Right atrium auricular region (tissue), 2 donors: ENCODE measurements at regions not wholly inside any gene's neighbourhood (a gene's known extent, or its start where the extent isn't known, plus 50 kb on each side); places are given as distances from the start of the nearest gene placed in this dataset.

Experiments
- DNase-seq: peaks from one replicate; pipeline ENCODE4 v3.0.0-alpha.2; 2019; ENCODE audit warnings: low spot score
- H3K27ac ChIP-seq, 2 donors: fragments of 200-600 bp; sonication (generic); 1 replicate in 1 of 2; 2 replicates in 1 of 2; pipeline ENCODE4 v1.5.1; 2016 to 2019
- H3K27me3 ChIP-seq, 2 donors: fragments of 200-600 bp; sonication (generic); one replicate each; pipeline versions ENCODE4 v1.5.1 to v1.6.0; 2017 to 2019
- H3K36me3 ChIP-seq: fragments of 200-600 bp; sonication (generic); one replicate; pipeline ENCODE4 v1.5.1; 2016
- H3K4me1 ChIP-seq, 2 donors: fragments of 200-600 bp; sonication (generic); one replicate each; pipeline versions ENCODE4 v1.5.1 to v1.6.0; 2017 to 2019
- H3K4me3 ChIP-seq, 2 donors: fragments of 200-600 bp; sonication (generic); 1 replicate in 1 of 2; 2 replicates in 1 of 2; pipeline ENCODE4 v1.5.1; 2017 to 2019; ENCODE audit warnings: mild to moderate bottlenecking in 1 of 2, moderate library complexity in 1 of 2
- H3K9me3 ChIP-seq, 2 donors: fragments of 200-600 bp; sonication (generic); one replicate each; pipeline ENCODE4 v1.5.1; 2019
- CTCF ChIP-seq, 2 donors: fragments of 200-600 bp; sonication (generic); IDR thresholded peaks; one replicate each; pipeline ENCODE4 v1.5.1; 2019; ENCODE audit warnings: antibody characterized with exemption in 2 of 2

GRCh38 chr20:59421089-59421488 lies 120.7 kb downstream of the EDN3 start:
- H3K4me3 ChIP-seq, result no peak overlapping the region

GRCh38 chr20:59421920-59422637 lies 121.7 kb downstream of the EDN3 start:
- no peak for TF ChIP-seq CTCF (IDR thresholded peaks at IDR 0.05)
- Histone ChIP-seq H3K27me3 (no peaks in the 10 kb centered on the region), H3K4me3 (no peak overlapping the region), H3K9me3 (no peaks in the 10 kb centered on the region), H3K27ac (no peak overlapping the region), H3K36me3 (no peaks in the 10 kb centered on the region), H3K4me1 (no peaks in the 10 kb centered on the region)
- DNase-seq, result no peak

More at GRCh38 chr20:59421089-59421488, 120.7 kb downstream of the EDN3 start:
- DNase-seq, result no peak
- no peaks in the 10 kb centered on the region for H3K27me3 ChIP-seq
- no peaks in the 10 kb centered on the region for H3K4me1 ChIP-seq
- H3K9me3 ChIP-seq, result no peaks in the 10 kb centered on the region
- TF ChIP-seq CTCF (IDR thresholded peaks at IDR 0.05), result no peak
- no peak overlapping the region for H3K27ac ChIP-seq
- no peaks in the 10 kb centered on the region for H3K36me3 ChIP-seq

GRCh38 chr20:59422872-59423544 lies 122.6 kb downstream of the EDN3 start:
- no peaks in the 10 kb centered on the region for H3K27me3 ChIP-seq
- no peak overlapping the region for H3K27ac ChIP-seq
- DNase-seq, result no peak
- H3K4me3 ChIP-seq, result no peak overlapping the region
- no peaks in the 10 kb centered on the region for H3K36me3 ChIP-seq
- no peaks in the 10 kb centered on the region for H3K9me3 ChIP-seq
- no peak for TF ChIP-seq CTCF (IDR thresholded peaks at IDR 0.05)
- H3K4me1 ChIP-seq, result no peaks in the 10 kb centered on the region

- DNase-seq, result no peak
- Histone ChIP-seq H3K27me3 (no peaks in the 10 kb centered on the region), H3K27ac (no peak overlapping the region), H3K4me3 (no peak overlapping the region), H3K36me3 (no peaks in the 10 kb centered on the region), H3K9me3 (no peaks in the 10 kb centered on the region), H3K4me1 (no peaks in the 10 kb centered on the region)
- TF ChIP-seq CTCF (IDR thresholded peaks at IDR 0.05), result no peak
Measured at GRCh38 chr20:59424976-59425375, 124.6 kb downstream of the EDN3 start.

- Histone ChIP-seq H3K36me3 (no peaks in the 10 kb centered on the region), H3K9me3 (no peaks in the 10 kb centered on the region), H3K27me3 (no peaks in the 10 kb centered on the region), H3K4me3 (no peak overlapping the region), H3K27ac (no peak overlapping the region), H3K4me1 (no peaks in the 10 kb centered on the region)
- no peak for TF ChIP-seq CTCF (IDR thresholded peaks at IDR 0.05)
- DNase-seq, result no peak
Measured at GRCh38 chr20:59425572-59425971, 125.2 kb downstream of the EDN3 start.
